HG02852 (cell line): ENCODE measurements at regions not wholly inside any gene's neighbourhood (a gene's known extent, or its start where the extent isn't known, plus 50 kb on each side); places are given as distances from the start of the nearest gene placed in this dataset.

ENCODE experiments used
- ATAC-seq: cut with Tn5 transposase; IDR thresholded peaks from one replicate; pipeline ENCODE4 v1.9.1; 2021; ENCODE audit warnings: mild to moderate bottlenecking, moderate library complexity; ENCODE audit not compliant: unreplicated experiment

GRCh38 chr12:92210071-92210470 lies 64.4 kb upstream of the BTG1 start:
- peak; percentile 64 for ATAC-seq

- peak; percentile 72 for ATAC-seq
Observed at GRCh38 chr12:92208613-92209121, 63.0 kb upstream of the BTG1 start.

DNA sequence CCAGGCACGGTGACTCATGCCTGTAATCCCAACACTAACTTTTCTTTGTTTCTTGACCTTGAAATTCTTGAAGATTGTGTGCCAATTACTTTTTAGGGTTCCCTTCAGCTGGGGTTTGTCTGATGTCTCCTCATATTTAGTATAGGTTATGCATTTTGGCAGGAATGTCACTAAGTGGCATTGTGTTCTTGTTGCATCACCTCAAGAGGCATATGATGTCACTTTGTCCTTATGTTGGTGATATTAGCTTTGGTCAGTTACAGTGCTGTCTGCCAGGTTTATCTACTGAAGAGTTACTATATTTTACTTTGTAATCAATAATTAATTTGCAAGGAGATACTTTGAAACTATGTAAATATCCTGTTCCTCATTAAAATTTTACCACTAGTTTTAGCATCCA lies 61.0 kb upstream of the BTG1 start:
- ATAC-seq, result no peak

DNA sequence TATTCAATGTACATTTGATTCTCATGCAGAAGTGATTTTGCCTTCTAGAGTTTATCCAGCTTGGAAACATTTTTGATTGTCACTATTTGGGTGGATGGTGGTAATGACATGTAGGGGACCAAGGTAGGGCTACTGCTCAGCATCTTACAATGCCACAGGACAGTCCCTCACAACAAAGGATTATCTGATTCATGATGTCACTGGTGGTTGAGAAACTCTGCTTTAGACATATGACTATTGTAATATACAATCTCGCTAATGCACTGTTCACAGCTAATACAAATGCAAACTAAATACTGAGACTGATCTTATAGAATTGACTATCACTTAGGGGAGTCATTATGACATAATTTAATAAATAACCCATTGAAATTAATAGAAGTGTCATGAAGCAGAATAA lies 60.4 kb upstream of the BTG1 start:
- ATAC-seq, result no peak

GRCh38 chr12:92199819-92200576 lies 54.4 kb upstream of the BTG1 start:
- no peak for ATAC-seq

- ATAC-seq, result no peak
Observed at GRCh38 chr12:92197815-92198214, 52.2 kb upstream of the BTG1 start.

DNA sequence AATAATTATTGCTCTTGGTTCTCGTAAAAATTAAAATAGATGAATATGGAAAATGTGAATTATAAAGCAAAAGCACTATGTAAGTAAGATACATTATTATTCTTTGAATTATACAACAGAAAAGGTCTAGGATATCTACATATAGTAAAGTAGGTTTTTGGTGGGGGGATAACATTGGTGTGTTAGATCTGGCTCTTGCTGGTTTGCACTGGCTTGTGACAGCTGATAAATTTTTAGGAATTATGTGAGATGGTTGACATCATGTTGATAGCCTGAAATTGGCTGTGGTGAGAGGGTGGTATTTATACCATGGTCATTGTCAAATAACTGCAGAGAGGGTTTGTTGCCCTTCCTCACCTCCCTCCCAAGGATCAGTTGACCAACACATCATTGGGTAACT lies 50.7 kb upstream of the BTG1 start:
- no peak for ATAC-seq
